ENCODE measurements at regions not wholly inside any gene's neighbourhood (a gene's known extent, or its start where the extent isn't known, plus 50 kb on each side); places are given as distances from the start of the nearest gene placed in this dataset.
"Not testable (repeated sequence)": the region's sequence is repeated elsewhere in the genome, so short reads cannot be mapped to it uniquely, and the experiment has no call there.

DNA sequence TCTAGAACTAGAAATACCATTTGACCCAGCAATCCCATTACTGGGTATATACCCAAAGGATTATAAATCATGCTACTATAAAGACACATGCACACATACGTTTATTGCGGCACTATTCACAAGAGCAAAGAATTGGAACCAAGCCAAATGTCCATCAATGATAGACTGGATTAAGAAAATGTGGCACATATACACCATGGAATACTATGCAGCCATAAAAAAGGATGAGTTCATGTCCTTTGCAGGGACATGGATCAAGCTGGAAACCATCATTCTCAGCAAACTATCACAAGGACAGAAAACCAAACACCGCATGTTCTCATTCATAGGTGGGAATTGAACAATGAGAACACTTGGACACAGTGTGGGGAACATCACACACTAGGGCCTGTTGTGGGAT lies 131.0 kb upstream of the ADGRF1 start:
- intact Hi-C loops (cut with micrococcal nuclease); H3K79me2 ChIP-seq (ENCODE audit: control insufficient read depth, insufficient read depth, low read length); H2AFZ ChIP-seq (ENCODE audit: insufficient read depth, low read depth, low read length, poor library complexity, severe bottlenecking); H4K20me1 ChIP-seq (ENCODE audit: control insufficient read depth, insufficient read depth, low read length, poor library complexity, severe bottlenecking); H3K4me1 Mint-ChIP-seq; H3K9me3 Mint-ChIP-seq (ENCODE audit: insufficient read depth); H3K9ac ChIP-seq (ENCODE audit: low read length); H3K27me3 ChIP-seq (replicated peaks in 1 of 4; ENCODE audit: control extremely low read depth in 1 of 4, control insufficient read depth in 3 of 4, insufficient read depth in 4 of 4, low read length in 3 of 4); H3K27ac Mint-ChIP-seq; H3K27ac ChIP-seq (ENCODE audit: low read length in 2 of 2); H3K4me3 ChIP-seq (ENCODE audit: control extremely low read depth in 1 of 5, extremely low read depth in 1 of 5, insufficient read depth in 1 of 5, low read depth in 2 of 5, low read length in 4 of 5); H3K4me3 Mint-ChIP-seq; H3K4me1 ChIP-seq (ENCODE audit: control insufficient read depth in 2 of 2, insufficient read depth in 2 of 2, low read length in 2 of 2); H3K36me3 ChIP-seq (replicated peaks in 1 of 2; ENCODE audit: control extremely low read depth in 1 of 2, control insufficient read depth in 1 of 2, extremely low read depth in 1 of 2, insufficient read depth in 2 of 2, low read length in 1 of 2); DNase-seq; H3K27me3 Mint-ChIP-seq; ATAC-seq (ENCODE audit: low read depth); CTCF ChIA-PET; POLR2A ChIA-PET; H3K4me2 ChIP-seq (replicated peaks; ENCODE audit: low read depth, low read length, poor library complexity, severe bottlenecking); H3K9me3 ChIP-seq (ENCODE audit: control extremely low read depth in 1 of 3, control insufficient read depth in 2 of 3, insufficient read depth in 1 of 3, low read length in 2 of 3): not testable (repeated sequence)
- WGBS (ENCODE audit: insufficient coverage) = no CpG with 5 or more reads among the region's 3 CpGs

DNA sequence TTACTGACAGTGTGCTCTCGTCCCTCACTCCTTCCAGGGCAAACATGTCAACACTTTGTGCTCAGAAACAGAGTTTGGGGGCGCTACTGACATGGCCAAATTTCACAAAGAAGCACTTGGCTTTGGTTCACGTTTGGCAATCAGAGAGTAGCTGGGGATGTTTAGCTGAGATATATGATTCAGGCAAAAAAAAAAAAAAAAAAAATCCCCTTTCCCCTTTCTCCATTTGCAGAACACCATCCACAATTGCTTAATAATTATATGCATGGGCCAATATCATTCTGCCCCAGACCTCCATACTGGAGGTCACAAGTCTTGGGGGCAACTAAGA lies 128.4 kb upstream of the ADGRF1 start:
- TF ChIP-seq EZH2 (IDR thresholded peaks at IDR 0.05; ENCODE audit: borderline replicate concordance, insufficient read depth, low read depth, low read length, poor library complexity, severe bottlenecking) = no peak
- TF ChIP-seq, protein P1, sequence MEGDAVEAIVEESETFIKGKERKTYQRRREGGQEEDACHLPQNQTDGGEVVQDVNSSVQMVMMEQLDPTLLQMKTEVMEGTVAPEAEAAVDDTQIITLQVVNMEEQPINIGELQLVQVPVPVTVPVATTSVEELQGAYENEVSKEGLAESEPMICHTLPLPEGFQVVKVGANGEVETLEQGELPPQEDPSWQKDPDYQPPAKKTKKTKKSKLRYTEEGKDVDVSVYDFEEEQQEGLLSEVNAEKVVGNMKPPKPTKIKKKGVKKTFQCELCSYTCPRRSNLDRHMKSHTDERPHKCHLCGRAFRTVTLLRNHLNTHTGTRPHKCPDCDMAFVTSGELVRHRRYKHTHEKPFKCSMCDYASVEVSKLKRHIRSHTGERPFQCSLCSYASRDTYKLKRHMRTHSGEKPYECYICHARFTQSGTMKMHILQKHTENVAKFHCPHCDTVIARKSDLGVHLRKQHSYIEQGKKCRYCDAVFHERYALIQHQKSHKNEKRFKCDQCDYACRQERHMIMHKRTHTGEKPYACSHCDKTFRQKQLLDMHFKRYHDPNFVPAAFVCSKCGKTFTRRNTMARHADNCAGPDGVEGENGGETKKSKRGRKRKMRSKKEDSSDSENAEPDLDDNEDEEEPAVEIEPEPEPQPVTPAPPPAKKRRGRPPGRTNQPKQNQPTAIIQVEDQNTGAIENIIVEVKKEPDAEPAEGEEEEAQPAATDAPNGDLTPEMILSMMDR (IDR thresholded peaks at IDR 0.05) = no peak
- WGBS (ENCODE audit: insufficient coverage) = 0% methylated on average over 1 of the region's 3 CpGs
- no peaks in the 10 kb centered on the region for H3K36me3 ChIP-seq (replicated peaks in 1 of 2; ENCODE audit: control extremely low read depth in 1 of 2, control insufficient read depth in 1 of 2, extremely low read depth in 1 of 2, insufficient read depth in 2 of 2, low read length in 1 of 2)
- no peaks in the 10 kb centered on the region for H3K27me3 Mint-ChIP-seq
- H3K4me1 ChIP-seq (ENCODE audit: control insufficient read depth in 2 of 2, insufficient read depth in 2 of 2, low read length in 2 of 2) = no peaks in the 10 kb centered on the region
- no peak overlapping the region for H3K4me2 ChIP-seq (replicated peaks; ENCODE audit: low read depth, low read length, poor library complexity, severe bottlenecking)
- H3K27ac Mint-ChIP-seq = no peak overlapping the region
- peaks cover 4% of the 10 kb centered on the region for H3K4me1 Mint-ChIP-seq
- H2AFZ ChIP-seq (ENCODE audit: insufficient read depth, low read depth, low read length, poor library complexity, severe bottlenecking) = no peak overlapping the region
- H3K4me3 Mint-ChIP-seq = no peak overlapping the region
- no peaks in the 10 kb centered on the region for H3K79me2 ChIP-seq (ENCODE audit: control insufficient read depth, insufficient read depth, low read length)
- ATAC-seq (ENCODE audit: low read depth) (no peak), DNase-seq (no peak)
- no peak overlapping the region for H3K4me3 ChIP-seq (ENCODE audit: control extremely low read depth in 1 of 5, extremely low read depth in 1 of 5, insufficient read depth in 1 of 5, low read depth in 2 of 5, low read length in 4 of 5)
- CTCF ChIA-PET = no interaction called here
- intact Hi-C loops (cut with micrococcal nuclease) = no loop called here
- H3K9ac ChIP-seq (ENCODE audit: low read length) = no peak overlapping the region
- no peaks in the 10 kb centered on the region for H3K9me3 Mint-ChIP-seq (ENCODE audit: insufficient read depth)
- H3K27me3 ChIP-seq (replicated peaks in 1 of 4; ENCODE audit: control extremely low read depth in 1 of 4, control insufficient read depth in 3 of 4, insufficient read depth in 4 of 4, low read length in 3 of 4) = no peaks in the 10 kb centered on the region
- no peak overlapping the region for H3K27ac ChIP-seq (ENCODE audit: low read length in 2 of 2)
- no peaks in the 10 kb centered on the region for H4K20me1 ChIP-seq (ENCODE audit: control insufficient read depth, insufficient read depth, low read length, poor library complexity, severe bottlenecking)
- POLR2A ChIA-PET = no interaction called here
- no peaks in the 10 kb centered on the region for H3K9me3 ChIP-seq (ENCODE audit: control extremely low read depth in 1 of 3, control insufficient read depth in 2 of 3, insufficient read depth in 1 of 3, low read length in 2 of 3)

Measured in B cell (primary cell).